Fibroblast of lung (primary cell): ENCODE measurements at regions not wholly inside any gene's neighbourhood (a gene's known extent, or its start where the extent isn't known, plus 50 kb on each side); places are given as distances from the start of the nearest gene placed in this dataset.

ENCODE experiments used
- CTCF ChIP-seq, 2 donors: IDR thresholded peaks in 1 of 2; conservative IDR thresholded peaks in 1 of 2; 1 replicate in 1 of 2; 2 replicates in 1 of 2; pipeline ENCODE4 v1.5.1; 2011 to 2012; ENCODE audit warnings: low read length in 2 of 2, control low read depth in 1 of 2, inconsistent platforms in 1 of 2, low read depth in 1 of 2, mild to moderate bottlenecking in 1 of 2
- EZH2 ChIP-seq: IDR thresholded peaks from 2 replicates; pipeline ENCODE4 v1.5.1; 2012; ENCODE audit warnings: low read length, control low read depth, mild to moderate bottlenecking; ENCODE audit errors: missing control alignments

- TF ChIP-seq EZH2 (no peak), CTCF (conservative IDR thresholded peaks at IDR 0.05 in 1 of 2, IDR thresholded peaks at IDR 0.05 in 1 of 2; ENCODE audit: low read depth in 1 of 2, low read length in 2 of 2) (no peak)
These were observed 239.7 kb upstream of the BTG1 start for GRCh38 chr12:92385296-92385695.
